RPMI8226 (cell line): ENCODE measurements at regions not wholly inside any gene's neighbourhood (a gene's known extent, or its start where the extent isn't known, plus 50 kb on each side); places are given as distances from the start of the nearest gene placed in this dataset.
"Not testable (repeated sequence)": the region's sequence is repeated elsewhere in the genome, so short reads cannot be mapped to it uniquely, and the experiment has no call there.

Source experiments
- DNase-seq: peaks from one replicate; pipeline ENCODE4 v3.0.0-alpha.2; 2015

DNA sequence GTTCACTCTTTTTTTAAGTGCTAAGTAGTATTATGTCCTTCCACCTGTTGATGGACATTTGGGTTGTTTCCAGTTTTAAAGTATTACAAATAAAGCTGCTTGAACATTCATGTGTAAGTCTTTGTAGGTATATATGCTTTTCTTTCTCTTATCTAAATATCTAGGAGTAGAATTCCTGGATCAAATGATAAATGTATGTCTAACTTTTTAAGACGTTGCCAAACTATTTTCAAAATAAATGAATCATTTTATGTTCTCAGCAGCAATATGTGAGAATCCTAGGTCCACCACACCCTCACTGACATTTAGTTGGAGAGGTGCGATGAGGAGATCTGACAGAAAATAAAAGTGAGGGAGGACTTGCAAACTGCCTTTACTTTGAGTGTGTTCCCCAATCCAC lies 291.7 kb upstream of the UGT8 start:
- DNase-seq = no peak

DNA sequence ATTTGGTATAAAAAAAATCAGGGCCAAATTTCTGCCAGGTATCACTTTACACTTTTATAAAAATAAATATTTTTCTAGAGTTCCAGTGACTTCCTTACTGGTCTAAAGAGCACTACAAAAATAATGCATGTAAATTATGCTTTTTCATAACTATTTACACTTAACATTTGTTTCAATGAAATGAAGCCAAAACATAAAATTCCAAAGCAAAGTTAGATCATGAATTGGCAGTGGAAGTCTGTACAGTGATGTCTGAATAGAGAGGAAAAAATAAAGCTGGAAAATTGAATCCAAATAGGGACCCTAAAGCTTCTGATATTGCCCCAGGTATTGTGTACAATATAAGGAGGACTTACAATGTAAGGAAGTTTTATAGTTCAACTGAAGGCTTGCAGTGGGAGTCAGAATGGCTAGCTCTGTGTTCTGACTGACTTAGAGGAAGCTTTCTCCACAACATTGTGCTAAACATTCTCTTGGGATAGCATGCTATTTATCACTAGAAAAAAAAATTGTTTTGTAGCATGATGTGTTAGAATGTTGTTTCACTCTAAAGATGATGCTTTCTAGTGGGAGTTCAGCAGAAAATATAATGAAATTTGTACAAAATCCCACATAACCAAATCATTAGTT lies 288.2 kb upstream of the UGT8 start:
- no peak for DNase-seq

DNA sequence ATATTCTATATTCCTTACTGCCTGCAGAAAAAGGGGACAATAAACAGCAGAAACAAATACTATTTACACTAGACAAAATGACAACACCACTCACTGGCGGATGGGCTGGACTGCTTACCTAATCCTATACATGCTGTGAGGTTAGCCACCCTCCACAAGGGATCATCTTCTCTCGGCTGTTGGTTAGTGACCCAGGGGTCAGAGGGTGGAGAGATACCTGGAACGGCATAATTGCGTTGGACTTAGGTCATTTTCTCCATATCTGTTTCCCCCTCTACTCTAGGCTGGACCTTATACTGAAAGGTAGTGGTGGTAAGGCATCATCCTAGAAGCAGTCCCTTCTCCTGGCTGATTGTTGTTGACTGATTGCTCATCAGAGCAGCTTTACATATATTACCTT lies 286.8 kb upstream of the UGT8 start:
- no peak for DNase-seq

GRCh38 chr4:114312338-114312737 lies 286.3 kb upstream of the UGT8 start:
- peak; percentile 7 for DNase-seq

GRCh38 chr4:114316789-114317188 lies 281.8 kb upstream of the UGT8 start:
- DNase-seq = no peak

- no peak for DNase-seq
These were observed 281.0 kb upstream of the UGT8 start for GRCh38 chr4:114317564-114317963.

DNA sequence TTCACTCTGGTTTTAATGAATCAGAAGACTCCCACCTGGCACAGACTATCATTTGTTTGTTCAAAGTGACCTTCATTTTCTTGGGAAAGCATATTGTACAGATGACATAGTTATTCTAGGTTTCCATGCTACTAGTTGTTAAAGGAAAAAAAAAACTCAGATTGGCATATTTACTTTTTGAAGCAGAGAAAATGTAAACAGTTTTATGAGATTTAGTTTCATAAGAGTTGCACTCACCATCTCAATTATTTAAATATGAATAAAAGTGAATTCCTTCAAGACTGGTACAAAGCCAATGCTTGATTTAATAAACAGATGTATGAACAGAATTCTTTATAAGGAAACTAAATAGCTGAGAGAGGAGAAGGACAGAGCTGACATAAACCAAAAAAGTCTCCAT lies 280.3 kb upstream of the UGT8 start:
- DNase-seq = no peak

DNA sequence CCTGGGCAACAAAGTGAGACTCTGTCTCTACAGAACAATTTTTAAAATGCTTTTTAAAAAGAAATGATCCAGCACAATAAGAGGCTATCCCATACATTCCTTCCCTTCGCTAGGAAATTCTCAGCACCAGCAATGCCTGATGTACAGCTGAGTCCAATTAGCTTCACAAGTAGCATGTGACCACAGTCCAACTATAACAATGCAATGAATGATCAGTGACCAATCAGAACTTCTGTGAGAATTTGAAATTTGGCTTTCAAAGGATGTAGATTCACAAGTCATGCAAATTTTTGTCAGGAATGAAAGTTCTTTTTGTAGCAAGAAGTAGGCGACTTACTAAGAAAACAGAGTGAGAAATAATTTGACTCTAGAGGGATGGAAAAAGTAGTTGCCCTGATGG lies 278.5 kb upstream of the UGT8 start:
- DNase-seq = no peak

- no peak for DNase-seq
These were observed 277.2 kb upstream of the UGT8 start for GRCh38 chr4:114321366-114321765.

DNA sequence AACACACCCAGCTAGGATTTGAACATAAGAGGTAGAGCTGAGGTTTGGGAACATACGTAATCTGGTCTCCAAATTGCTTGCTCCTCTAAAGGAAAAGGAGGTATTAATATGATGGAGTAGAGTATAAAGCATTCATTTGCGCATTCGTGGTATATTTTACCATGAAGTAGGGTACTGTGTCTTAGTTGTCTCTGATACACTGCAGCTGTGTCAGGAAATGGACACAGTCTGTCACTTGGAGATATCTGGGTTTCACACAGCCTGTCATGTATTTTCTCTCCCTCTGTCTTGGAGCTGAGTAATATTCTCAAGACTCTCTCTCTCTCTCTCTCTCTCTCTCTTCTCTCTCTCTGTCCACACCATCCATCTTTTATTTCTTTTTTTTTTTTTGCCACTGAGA lies 274.8 kb upstream of the UGT8 start:
- DNase-seq = no peak

- DNase-seq = no peak
These were observed 272.2 kb upstream of the UGT8 start for GRCh38 chr4:114326358-114326757.

GRCh38 chr4:114332119-114332518 lies 266.5 kb upstream of the UGT8 start:
- DNase-seq = no peak

GRCh38 chr4:114334363-114334762 lies 264.2 kb upstream of the UGT8 start:
- DNase-seq = not testable (repeated sequence)

- no peak for DNase-seq
These were observed 263.7 kb upstream of the UGT8 start for GRCh38 chr4:114334884-114335330.

DNA sequence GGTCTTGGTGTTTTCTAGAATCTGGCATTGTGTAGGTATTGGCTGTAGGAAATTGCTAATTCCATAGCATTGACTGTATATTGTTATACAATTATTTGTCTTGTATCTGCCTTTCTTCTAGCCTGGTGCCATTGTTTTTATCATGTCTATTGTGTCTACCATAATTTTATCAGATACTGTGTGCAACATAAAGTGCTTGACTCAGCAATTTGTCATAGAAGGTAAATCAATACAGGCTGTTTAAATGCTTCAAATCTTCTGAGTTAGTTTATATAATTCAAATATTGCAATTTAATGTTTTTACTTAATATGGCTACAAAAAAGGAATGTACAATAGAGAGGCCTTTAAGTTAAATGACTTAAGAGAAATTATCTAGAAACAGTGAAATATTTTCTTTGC lies 263.3 kb upstream of the UGT8 start:
- DNase-seq = no peak

GRCh38 chr4:114343015-114343414 lies 255.6 kb upstream of the UGT8 start:
- DNase-seq = no peak

DNA sequence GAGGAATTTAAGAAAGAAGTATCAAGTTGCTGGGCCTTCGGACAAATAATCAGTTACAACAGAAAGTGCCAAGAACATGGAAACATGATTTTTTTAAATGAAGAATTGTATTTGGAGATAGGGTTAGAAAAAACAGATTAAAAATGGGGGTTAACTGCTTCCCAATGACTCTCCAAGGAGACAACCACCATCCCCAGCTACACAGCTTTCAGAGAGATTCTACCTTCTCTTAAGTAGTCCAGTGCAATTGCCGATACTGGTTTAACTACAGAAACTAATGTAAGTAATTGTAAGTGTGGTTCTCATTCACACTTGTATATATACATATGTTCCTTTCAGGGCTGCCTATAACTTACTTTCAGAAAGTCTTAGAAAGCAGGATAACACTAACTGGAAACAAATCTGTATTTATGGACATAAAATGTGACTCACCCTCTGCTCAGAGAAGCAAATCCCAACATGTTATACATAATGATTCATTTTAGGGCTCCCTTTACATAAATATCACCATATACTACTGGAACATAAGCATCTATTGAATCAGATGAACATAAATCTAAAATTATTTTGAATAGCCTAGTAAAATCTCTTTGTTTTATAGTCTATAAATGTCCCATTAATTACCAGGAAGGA lies 248.9 kb upstream of the UGT8 start:
- DNase-seq = no peak

DNA sequence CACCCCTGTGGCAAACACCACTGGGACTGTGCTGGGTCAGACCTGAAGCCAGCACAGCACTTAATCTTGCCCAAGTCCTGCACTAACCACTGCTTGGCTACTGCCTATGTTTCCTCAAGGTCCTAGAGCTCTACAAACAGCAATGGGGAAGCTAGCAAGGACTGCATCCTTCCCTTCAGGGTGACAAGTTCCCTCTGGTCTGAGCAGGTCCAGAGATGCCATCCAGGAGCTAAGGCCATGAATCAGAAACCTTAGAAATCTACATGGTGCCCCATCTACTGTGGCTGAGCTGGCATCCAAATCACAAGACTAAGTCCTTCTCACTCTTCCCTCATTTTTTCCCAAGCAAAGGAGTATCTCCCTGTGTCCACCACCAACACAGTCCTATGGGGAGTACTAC lies 239.7 kb upstream of the UGT8 start:
- no peak for DNase-seq

GRCh38 chr4:114361249-114361648 lies 237.4 kb upstream of the UGT8 start:
- no peak for DNase-seq

DNA sequence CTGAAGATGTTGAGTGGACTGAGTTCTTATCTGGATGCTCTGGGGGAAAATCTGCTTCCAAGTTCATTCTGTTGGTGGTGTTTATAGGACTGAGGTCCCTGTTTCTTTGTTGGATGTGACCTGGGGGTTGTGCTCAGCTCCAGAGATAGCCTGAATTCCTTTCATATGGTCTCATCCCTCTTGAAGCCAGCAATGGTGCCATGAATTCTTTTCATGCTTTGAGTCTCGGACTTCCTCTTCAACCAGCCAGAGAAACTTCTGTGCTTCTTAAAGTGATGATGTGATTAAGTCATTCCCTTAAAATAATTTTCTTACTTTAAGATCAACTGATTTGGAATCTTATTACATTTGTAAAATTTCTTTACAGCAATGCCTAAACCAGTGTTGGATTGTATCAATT lies 233.8 kb upstream of the UGT8 start:
- DNase-seq = no peak

GRCh38 chr4:114365591-114365990 lies 233.0 kb upstream of the UGT8 start:
- DNase-seq = no peak

GRCh38 chr4:114366368-114366767 lies 232.2 kb upstream of the UGT8 start:
- DNase-seq = no peak

DNA sequence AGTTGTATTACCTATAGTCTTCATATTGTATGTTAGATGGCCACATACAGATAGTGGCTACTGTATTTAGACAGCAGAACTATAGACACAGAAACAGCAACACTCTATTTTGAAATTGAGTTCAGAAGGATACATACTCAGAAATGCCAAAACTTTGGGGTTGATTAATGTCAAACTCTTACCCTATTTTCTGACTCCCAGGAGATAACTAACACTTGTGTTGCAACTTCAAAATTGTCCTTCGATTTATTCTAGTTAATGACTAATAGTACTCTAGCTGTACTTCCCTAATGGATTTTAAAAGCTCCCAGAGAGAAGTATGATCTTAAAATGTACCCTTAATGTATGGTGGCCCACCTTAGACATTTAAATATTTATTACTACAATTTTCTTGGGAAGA lies 229.9 kb upstream of the UGT8 start:
- DNase-seq = no peak

GRCh38 chr4:114373508-114373907 lies 225.1 kb upstream of the UGT8 start:
- DNase-seq = no peak

- DNase-seq = no peak
These were observed 220.2 kb upstream of the UGT8 start for GRCh38 chr4:114378305-114378903.
